Hippocampal formation (tissue), 2 donors: ENCODE measurements at regions not wholly inside any gene's neighbourhood (a gene's known extent, or its start where the extent isn't known, plus 50 kb on each side); places are given as distances from the start of the nearest gene placed in this dataset.
"Not testable (repeated sequence)": the region's sequence is repeated elsewhere in the genome, so short reads cannot be mapped to it uniquely, and the experiment has no call there.

Experiments
- DNase-seq, 2 donors: peaks; one replicate each; lab custom pipeline; 2025; lab: John Stamatoyannopoulos, UW

DNA sequence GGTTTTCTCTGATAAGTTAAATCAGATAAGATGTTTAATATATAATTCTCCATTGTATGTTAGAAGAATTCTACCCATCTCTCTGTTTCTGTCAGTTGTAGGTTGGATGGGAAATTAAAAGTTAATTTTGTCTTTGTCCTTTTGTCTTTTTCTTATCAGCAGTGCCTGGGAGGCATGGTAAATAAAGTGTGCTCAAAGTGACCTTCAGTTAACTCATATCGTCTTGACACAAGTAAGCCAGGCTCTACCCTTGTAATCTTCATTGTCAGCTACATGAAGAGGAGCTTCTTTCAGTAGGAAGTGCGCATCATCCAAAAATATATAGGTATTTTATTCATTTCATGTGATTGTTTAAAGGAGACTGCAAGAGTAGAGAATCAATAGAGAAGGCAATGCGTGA is 138.9 kb upstream of the NRIP1 start:
- no peak for DNase-seq

DNA sequence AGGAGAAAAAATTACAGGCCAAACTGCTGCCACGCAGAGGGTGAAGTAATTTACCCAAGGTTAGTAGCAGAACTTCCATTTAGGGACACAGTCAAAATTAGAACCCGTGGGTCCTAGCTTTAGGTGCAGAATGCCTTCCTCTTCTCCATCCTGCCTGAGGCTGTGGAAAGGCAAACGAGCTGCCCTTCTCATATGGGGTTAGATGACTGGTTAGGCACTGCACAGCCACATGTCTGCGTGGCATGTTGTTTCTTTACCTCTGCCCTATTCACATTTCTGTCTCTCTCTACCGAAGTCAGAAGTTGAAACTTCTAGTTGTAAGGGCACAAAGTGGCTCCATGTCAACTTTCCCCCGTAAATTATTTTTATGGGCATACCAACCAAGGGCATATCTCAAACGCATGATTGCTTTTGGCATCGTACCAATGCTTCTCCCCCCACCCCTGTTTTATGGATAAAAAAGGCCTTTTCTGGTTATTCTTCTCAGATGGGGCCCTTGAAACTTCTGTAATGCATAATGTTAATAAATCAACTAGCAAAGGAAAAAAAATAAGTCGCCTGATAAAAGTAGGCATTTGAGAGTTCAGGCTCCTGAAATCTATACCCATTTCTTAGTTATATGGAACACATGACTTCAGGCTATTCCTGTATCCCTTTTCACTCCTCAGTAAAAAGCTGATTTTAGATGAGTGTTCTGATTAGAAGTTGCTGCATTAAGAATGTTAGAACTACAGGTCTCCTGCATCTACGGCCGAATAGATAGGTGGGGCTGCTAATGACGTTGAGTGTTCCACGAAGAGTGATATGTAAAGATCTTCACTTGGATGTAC is 139.6 kb upstream of the NRIP1 start:
- no peak for DNase-seq

DNA sequence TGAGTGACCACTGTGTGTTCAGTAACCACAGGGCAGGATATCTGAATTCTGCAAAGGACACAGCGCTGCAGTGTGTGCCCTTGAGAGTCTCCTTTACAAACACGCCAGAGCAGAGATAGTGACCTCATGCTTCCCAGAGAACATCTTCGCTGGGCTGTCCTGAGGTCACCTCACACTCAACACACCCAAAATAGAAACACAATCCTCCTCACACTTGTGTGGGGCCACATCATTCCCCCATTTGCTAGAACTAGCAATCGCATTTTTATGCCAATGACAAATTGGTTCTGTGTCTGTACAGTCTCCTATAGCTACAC is 140.1 kb upstream of the NRIP1 start:
- no peak for DNase-seq

DNA sequence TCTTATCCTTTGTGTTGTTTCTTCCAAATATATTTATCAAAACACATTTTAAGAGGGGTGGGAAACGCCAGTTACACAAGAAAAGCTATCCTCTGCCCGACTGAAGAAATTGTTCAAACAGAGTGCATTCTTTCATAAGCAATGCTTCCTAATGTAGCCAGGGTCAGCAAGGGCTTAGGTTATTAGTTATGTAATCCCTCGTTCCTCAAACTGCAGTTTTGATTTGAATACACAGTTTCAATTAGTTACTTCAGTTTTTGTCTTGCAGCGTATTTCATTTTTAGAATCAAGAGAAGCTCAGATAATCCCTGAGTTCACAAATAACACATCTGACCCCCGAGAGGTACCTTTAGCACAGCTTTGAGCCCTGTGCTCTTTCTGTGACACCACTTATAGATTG is 141.7 kb upstream of the NRIP1 start:
- no peak for DNase-seq

DNA sequence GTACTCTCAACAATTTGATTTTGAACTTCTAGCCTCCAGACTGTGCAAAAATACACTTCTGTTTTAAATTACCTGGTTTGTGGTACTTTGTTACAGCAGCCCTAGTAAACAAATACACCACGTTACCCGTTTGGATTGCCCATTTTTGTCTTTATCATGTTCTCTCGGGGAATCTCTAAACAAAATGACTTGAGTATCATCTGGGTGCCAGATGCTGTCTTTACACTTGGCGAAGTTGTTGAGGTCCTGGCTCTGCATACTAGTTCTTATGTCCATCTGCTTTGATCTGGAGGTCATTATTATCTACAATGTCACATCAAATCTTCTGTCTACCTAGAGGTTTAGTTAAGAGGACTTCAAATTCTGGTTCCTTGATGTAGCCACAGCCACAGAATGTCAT is 142.4 kb upstream of the NRIP1 start:
- no peak for DNase-seq

DNA sequence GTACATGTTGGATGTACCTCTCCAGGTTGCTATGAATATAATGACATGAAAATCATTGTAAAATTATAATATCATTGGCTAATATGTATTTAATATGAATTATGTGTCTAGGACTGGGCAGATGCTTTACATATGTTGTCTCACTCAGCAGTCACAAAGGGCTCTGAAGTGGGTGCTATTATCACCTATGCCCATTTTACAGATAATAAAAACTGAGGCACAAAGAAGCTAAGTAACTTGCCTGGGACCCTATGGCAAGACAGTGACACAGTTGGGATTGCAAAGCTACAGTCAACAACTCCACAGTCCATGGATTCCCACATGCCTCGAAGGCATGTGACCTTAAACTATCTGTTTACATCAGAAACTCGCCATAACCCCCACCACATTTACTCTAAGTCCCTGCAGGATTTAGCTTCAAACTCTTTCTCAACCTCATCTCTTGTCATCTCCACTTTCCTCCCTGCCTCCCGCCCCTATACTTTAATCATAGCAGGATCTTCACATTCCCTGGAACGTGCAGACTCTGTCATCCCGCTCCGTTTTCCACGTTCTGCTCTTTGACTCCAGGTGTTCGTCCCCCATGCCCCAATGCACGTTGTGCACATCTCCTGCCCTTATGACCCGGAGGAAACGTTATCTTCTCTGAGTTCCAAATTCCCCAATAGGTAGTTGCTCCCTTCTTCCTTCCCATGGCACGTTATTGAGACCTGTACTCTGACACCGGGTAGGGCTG is 143.0 kb upstream of the NRIP1 start:
- no peak for DNase-seq

DNA sequence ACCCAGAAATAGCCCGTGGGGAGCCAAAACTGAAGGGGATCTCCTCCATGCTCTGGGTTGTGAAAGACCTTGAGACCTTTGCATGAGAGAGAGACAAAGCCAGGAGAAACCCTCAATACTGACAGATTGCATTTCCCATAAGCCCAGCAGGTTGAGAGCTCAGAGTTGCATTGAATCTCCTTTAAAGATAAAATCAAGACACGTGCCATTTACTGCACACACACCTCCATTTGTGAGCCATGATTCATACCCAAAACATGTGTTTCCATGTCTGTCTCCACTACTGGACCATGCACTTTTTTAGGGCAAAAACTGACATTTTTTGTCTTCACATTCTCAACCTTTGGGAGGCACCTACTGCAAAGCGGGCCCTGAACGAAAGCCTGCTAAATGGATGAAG is 144.0 kb upstream of the NRIP1 start:
- DNase-seq: no peak

DNA sequence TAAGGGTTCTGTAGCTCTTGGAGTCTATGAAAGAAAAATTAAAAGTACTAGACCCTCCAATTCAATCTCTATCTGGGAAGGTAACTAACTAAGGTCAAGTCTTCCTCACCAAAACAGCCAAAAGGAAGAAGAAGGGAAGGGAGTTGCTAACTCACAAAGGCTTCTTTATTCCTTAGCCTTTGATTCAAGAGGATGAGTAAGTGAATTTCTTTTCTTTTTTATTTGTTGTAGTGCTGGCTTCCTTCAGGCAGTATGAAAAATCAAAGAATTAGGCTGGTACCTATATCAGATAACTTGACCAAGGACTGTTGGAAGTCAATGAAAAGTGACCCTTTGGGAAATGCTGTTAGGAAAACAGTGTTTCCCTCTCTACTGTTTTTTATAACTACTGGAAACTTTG is 144.4 kb upstream of the NRIP1 start:
- DNase-seq: no peak

DNA sequence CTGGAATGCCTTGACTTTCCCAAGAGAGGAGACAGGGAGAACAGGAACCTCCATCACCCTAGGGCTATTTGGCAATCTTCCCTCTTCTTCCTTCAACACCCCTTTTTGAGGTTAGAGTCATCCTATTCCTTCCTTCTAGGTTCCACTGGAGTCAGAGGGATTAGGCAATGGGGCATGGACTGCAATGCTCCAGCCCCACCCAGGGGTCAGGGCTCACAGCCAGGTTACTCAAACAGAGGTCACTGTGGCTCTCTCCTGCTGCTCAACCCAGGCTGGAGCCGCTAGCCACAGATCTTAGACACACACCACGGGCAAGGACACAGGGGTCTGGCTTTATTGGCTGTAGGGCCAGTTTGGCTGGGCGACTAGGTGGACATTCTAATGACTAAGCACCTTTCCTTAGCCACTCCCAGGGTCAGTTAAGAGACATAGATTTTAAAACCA is 145.5 kb upstream of the NRIP1 start:
- DNase-seq: no peak

DNA sequence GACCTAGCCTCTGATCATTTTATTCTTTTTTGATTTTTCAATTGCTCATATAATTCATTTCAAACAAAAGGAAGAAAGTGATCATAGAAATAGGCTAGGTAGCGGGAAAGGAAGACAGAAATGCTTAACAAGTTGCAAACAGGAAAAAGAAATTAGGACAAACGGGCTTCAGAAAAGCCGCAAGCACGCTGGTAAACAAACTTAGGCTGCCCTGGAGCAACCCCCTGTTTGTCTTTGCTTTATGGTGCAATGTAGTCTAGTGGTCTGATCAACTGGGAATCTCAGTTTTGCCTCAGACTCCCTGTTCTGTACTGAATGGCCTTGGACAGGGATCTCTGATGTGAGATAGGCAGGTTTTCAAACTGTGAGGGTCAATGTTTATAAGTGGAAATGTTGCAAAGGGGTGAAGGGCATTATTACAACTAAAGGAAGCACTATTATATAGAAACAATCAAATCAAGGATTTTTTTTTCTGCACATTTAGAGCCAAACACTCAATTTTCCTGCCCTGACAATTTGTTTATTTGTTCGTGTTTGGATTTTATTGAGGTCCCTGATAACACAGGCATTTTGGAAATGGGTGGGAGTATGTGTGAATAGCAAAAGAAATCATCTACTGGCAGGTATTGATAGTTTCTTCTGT is 146.8 kb upstream of the NRIP1 start:
- DNase-seq: no peak

DNA sequence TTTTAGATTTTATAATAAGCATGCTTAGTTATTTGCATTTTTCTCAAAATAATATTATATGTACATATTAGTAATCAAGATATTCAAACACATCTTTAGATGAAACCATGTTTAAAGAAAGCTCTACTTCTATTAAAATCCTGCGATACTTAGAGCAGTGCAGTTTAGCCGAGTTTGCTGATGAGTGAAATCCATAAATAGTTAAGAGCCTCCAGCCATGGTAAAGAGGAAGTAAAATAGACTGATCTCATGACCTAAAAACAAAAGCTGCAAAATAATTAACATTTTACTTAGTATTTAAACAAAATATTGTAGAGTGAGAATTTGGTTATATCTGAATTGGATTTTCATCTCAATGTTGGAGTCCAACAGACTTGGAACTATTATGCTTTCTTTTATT is 147.4 kb upstream of the NRIP1 start:
- DNase-seq: no peak

DNA sequence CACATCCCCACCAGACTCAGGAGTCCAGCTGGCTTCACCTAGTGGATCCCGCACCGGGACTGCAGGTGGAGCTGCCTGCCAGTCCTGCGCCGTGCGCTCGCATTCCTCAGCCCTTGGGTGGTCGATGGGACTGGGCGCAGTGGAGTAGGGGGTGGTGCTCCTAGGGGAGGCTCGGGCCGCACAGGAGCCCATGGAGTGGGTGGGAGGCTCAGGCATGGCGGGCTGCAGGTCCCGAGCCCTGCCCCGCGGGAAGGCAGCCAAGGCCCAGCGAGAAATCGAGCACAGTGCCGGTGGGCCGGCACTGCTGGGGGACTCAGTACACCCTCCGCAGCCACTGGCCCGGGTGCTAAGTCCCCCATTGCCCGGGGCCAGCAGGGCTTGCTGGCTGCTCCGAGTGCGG is 153.7 kb upstream of the NRIP1 start:
- not testable (repeated sequence) for DNase-seq

DNA sequence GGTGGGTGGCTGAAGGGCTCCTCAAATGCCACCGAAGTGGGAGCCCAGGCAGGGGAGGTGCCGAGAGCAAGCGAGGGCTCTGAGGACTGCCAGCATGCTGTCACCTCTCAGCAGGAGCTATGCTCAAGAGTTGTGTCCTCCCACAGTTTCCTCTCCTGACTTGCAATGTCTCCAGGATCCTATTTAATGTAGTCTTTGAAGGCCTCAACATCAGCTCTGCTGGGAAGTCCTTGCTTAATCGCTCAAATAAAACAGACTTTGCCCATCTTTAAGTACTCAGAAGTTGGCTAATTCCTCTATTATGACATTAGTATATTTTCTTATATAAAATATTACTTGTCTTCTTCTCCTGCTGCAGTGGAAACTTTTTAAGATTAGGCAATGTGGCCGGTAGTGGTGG is 154.2 kb upstream of the NRIP1 start:
- no peak for DNase-seq

DNA sequence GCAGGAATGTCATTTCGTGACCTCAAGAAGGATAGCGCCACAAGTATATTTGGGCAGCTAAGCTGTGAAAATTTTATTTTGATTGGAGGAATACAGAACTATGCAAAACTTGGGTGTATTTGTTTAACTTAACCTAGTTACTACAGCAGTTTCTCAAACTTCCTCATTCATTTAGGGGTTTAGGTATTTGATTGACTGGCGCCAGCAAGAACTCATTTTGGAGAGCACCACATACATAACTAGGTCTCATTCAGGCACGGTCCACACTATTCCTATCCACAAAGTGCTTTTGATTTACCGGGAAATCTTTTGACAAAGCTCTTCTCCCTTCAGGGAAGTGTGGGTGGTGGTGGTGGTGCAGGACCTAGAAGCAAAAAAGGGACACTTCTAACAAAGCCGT is 155.1 kb upstream of the NRIP1 start:
- no peak for DNase-seq

DNA sequence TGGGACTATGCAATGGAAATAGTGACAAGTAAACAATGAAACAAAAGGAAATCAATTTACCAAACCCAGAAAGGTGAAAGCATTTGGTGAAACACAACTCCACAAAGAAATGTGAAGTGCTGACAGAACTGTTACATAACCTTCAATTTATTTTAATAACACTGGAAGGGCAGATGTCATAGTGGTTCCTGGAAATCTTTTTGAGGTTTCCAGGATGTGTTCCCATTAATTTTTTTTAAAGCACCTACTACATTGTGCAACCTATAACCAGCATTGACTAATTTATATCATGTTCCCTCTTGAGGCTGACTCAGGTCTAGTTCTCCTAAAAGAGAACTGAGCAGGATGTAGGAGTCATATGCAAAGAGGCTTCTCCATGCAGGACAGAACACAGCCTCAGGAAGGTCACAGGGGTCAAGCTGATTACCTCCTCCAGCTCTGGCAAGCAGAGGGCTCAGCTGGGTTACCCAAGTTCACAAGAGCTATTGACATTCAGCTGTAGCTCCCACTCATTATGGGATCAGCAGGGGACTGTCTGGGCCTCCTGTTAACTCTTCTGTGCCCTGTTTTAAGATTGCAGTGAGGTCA is 157.1 kb upstream of the NRIP1 start:
- no peak for DNase-seq

DNA sequence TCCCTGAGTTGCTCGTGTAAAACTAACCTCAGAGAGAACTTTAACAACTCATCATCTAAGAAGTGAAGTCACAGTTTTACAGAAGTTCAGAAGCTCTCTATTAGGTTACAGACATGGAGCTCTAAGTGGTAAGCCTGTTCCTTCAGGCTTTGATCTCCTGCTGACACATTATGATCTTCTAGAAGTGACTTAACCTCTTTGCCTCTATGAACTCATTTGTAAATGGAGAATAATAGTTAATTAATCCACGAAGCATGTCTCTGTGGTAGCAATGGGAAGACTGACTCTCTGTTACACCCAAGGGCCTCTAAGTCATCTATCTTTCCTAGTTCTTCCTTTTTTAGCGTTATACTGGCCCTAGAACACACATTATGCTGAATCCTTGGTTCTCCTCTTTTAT is 157.9 kb upstream of the NRIP1 start:
- no peak for DNase-seq

DNA sequence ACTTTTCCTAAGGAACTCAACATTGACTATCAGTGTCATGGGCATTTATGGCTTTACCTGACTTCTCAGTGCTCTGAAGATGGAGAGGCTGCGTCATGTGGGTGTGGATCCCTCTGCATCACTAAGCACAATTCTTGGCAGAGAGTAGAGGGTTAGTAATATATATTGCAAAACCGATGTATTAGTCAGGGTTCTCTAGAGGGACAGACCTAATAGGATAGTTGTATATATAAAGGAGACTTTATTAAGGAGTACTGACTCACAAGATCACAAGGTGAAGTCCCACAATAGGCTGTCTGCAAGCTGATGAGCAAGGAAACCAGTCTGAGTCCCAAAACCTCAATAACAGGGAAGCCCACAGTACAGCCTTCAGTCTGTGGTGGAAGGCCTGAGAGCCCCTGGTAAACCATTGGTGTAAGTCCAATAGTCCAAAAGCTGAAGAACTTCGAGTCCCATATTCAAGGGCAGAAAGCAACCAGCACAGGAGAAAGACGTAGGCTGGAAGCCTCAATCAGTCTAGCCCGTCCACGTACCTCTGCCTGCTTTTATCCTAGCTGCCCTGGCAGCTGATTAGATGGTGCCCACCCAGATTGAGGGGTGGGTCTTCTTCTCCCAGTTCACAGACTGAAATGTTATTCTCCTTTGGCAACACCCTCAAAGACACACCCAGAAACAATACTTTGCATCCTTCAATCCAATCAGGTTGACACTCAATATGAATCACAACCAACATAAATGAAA is 159.7 kb upstream of the NRIP1 start:
- DNase-seq: no peak

DNA sequence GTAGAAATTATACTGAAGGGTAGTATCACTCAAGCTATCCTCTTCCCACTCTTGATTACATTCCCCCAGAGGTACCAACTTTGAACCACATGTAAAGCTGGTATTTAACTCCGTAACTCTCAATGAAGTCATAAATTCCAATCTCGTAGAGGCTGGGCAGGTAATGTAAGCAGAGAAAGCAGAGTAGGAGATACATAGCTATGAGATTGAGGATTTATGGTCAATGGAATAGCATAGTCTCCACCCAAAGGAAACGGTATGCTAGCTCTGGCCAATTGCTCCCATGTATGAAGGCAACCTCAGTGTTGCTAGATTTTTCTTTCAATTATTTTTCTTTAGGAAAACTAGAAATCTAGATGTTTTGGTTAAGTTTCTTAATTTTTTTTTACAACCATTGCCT is 163.1 kb upstream of the NRIP1 start:
- no peak for DNase-seq

DNA sequence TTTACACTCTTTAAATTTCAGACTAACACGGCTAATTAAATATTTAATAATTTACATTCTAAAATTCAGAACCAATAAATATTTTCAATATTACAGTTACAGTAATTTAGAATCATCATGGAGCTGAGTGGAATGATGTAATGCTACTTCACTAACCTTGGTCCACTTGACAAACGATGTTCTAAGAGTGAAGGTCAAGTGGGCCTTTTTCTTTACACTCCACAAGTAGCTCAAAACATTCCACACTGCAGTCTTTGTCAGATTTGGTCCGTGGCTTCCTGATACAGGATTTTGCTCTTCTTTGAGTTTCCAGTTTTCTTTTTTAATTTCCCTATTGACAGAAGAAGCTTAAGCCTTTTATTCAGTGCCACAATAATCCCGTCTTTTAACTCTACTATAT is 164.6 kb upstream of the NRIP1 start:
- DNase-seq: no peak

DNA sequence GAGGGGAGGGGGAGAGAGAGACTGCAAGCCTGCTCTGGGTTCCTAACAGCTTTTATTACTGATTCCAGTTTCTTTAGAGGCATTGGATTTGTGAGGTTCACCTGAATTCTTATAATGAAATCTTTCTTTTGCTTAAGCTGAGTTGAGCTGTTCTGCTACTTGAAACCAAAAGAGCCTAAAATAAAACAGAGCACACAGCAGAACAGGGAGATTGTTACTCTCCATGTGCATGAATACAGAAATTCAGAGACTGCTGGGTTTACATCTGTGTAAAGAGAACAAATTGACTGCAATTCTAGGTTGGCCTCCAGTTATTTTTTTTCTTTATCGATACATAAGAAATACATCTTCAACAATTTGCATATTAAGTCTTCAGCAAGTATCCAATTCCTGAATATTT is 168.8 kb upstream of the NRIP1 start:
- DNase-seq: no peak

DNA sequence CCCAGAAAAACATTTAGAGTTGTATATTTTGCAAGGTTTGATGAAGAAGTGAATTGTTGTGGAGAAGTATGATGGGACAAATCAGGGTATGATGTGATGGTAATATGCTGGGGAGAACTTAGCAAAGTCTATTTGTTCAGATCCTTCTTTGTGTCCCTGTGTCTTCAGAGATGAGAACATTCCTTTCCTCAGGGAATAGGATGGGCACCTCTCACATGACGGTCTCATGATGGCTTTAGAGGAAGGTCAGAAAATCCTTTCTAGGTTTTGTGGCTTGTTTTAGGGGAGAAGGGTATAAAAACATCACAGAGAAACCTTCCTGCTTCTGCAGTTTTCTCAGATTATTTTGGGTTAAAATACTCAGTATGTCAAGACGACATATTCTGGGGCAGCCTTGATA is 171.3 kb upstream of the NRIP1 start:
- DNase-seq: no peak

DNA sequence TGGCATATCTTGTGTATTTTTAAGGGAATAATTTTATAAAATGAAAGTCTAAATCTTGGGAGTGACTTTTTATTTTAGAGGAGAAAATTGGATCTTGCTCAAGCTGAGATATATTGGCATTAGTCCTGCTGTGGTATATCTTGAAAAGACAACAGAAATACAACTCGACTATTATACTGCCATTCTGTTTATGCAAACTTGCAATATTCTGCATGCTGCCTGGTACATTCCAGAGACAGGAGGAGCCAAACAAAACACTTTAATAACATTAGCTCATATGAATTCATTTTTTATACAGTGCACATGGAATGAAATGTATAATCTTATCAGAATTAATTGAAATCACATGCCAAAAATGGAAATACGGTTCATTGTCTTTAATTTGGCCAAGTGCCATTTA is 176.0 kb upstream of the NRIP1 start:
- no peak for DNase-seq
